ENCODE measurements at regions not wholly inside any gene's neighbourhood (a gene's known extent, or its start where the extent isn't known, plus 50 kb on each side); places are given as distances from the start of the nearest gene placed in this dataset.
"Not testable (repeated sequence)": the region's sequence is repeated elsewhere in the genome, so short reads cannot be mapped to it uniquely, and the experiment has no call there.

- not testable (repeated sequence) for H3K4me3 ChIP-seq (ENCODE audit: low read depth, low read length)
These were observed 53.3 kb upstream of the ARL4D start for GRCh38 chr17:43345515-43345914.

- TF ChIP-seq CTCF (IDR thresholded peaks at IDR 0.05; ENCODE audit: borderline replicate concordance, insufficient read depth, low read depth, low read length), result no peak
- H3K4me3 ChIP-seq (ENCODE audit: low read depth, low read length), result no peak overlapping the region
These were observed 54.1 kb upstream of the ARL4D start for GRCh38 chr17:43344685-43345084.

GRCh38 chr17:43342589-43342890 lies 56.3 kb upstream of the ARL4D start:
- TF ChIP-seq CTCF (IDR thresholded peaks at IDR 0.05; ENCODE audit: borderline replicate concordance, insufficient read depth, low read depth, low read length), result no peak
- no peak overlapping the region for H3K4me3 ChIP-seq (ENCODE audit: low read depth, low read length)

- no peak for TF ChIP-seq CTCF (IDR thresholded peaks at IDR 0.05; ENCODE audit: borderline replicate concordance, insufficient read depth, low read depth, low read length)
- no peak overlapping the region for H3K4me3 ChIP-seq (ENCODE audit: low read depth, low read length)
These were observed 56.8 kb upstream of the ARL4D start for GRCh38 chr17:43341715-43342588.

GRCh38 chr17:43338886-43339516 lies 59.8 kb upstream of the ARL4D start:
- TF ChIP-seq CTCF (IDR thresholded peaks at IDR 0.05; ENCODE audit: borderline replicate concordance, insufficient read depth, low read depth, low read length), result peak; percentile 88
- H3K4me3 ChIP-seq (ENCODE audit: low read depth, low read length), result no peak overlapping the region

GRCh38 chr17:43337684-43338428 lies 60.9 kb upstream of the ARL4D start:
- TF ChIP-seq CTCF (IDR thresholded peaks at IDR 0.05; ENCODE audit: borderline replicate concordance, insufficient read depth, low read depth, low read length), result no peak
- H3K4me3 ChIP-seq (ENCODE audit: low read depth, low read length), result no peak overlapping the region

- H3K4me3 ChIP-seq (ENCODE audit: low read depth, low read length), result no peak overlapping the region
- no peak for TF ChIP-seq CTCF (IDR thresholded peaks at IDR 0.05; ENCODE audit: borderline replicate concordance, insufficient read depth, low read depth, low read length)
These were observed 63.9 kb upstream of the ARL4D start for GRCh38 chr17:43334738-43335402.
